Fibroblast of skin of abdomen (primary cell): ENCODE measurements at regions not wholly inside any gene's neighbourhood (a gene's known extent, or its start where the extent isn't known, plus 50 kb on each side); places are given as distances from the start of the nearest gene placed in this dataset.

ENCODE experiments used
- DNase-seq: peaks from one replicate; pipeline ENCODE4 v3.0.0-alpha.2; 2013

- DNase-seq, result no peak
Measured at GRCh38 chr11:69348414-69349235, 54.7 kb downstream of the MYEOV start.

- no peak for DNase-seq
Measured at GRCh38 chr11:69350040-69350439, 56.1 kb downstream of the MYEOV start.

GRCh38 chr11:69350596-69350995, 56.6 kb downstream of the MYEOV start:
- DNase-seq, result no peak

GRCh38 chr11:69351460-69351859, 57.5 kb downstream of the MYEOV start:
- DNase-seq, result peak; percentile 89

GRCh38 chr11:69352166-69352565, 58.2 kb downstream of the MYEOV start:
- no peak for DNase-seq

GRCh38 chr11:69352715-69353319, 58.9 kb downstream of the MYEOV start:
- peak; percentile 90 for DNase-seq

- peak; percentile 47 for DNase-seq
Measured at GRCh38 chr11:69353696-69354544, 60.0 kb downstream of the MYEOV start.

- no peak for DNase-seq
Measured at GRCh38 chr11:69354545-69354897, 60.6 kb downstream of the MYEOV start.

- no peak for DNase-seq
Measured at GRCh38 chr11:69355346-69355940, 61.5 kb downstream of the MYEOV start.

GRCh38 chr11:69355959-69356702, 62.2 kb downstream of the MYEOV start:
- no peak for DNase-seq

- no peak for DNase-seq
Measured at GRCh38 chr11:69356703-69357457, 62.9 kb downstream of the MYEOV start.

- no peak for DNase-seq
Measured at GRCh38 chr11:69357458-69358397, 63.8 kb downstream of the MYEOV start.

GRCh38 chr11:69358398-69359020, 64.6 kb downstream of the MYEOV start:
- DNase-seq, result no peak

- DNase-seq, result no peak
Measured at GRCh38 chr11:69359735-69360480, 66.0 kb downstream of the MYEOV start.

GRCh38 chr11:69360606-69361005, 66.7 kb downstream of the MYEOV start:
- DNase-seq, result no peak

- DNase-seq, result no peak
Measured at GRCh38 chr11:69361048-69361447, 67.1 kb downstream of the MYEOV start.

- no peak for DNase-seq
Measured at GRCh38 chr11:69361466-69361865, 67.5 kb downstream of the MYEOV start.

- DNase-seq, result no peak
Measured at GRCh38 chr11:69362315-69362714, 68.4 kb downstream of the MYEOV start.

- DNase-seq, result peak; percentile 55
Measured at GRCh38 chr11:69364921-69365320, 71.0 kb downstream of the MYEOV start.
